ENCODE measurements at regions not wholly inside any gene's neighbourhood (a gene's known extent, or its start where the extent isn't known, plus 50 kb on each side); places are given as distances from the start of the nearest gene placed in this dataset.
"Not testable (repeated sequence)": the region's sequence is repeated elsewhere in the genome, so short reads cannot be mapped to it uniquely, and the experiment has no call there.

GRCh38 chr13:70981219-70981618, 873.0 kb upstream of the KLHL1 start:
- not testable (repeated sequence) for TF ChIP-seq EZH2phosphoT487 (IDR thresholded peaks at IDR 0.05; ENCODE audit: low read depth); CTCF (IDR thresholded peaks at IDR 0.05; ENCODE audit: low read depth, low read length)

Data from OCI-LY3 (cell line).